Cardiac fibroblast (primary cell): ENCODE measurements at regions not wholly inside any gene's neighbourhood (a gene's known extent, or its start where the extent isn't known, plus 50 kb on each side); places are given as distances from the start of the nearest gene placed in this dataset.
A peak's percentile ranks its signal among the peaks of the same experiment; 100 is the strongest.

ENCODE experiments used
- DNase-seq, 2 donors: peaks; one replicate each; pipeline versions ENCODE4 v3.0.0 to v3.0.0-alpha.2; 2010; ENCODE audit warnings: low read depth in 2 of 2
- H3K4me3 ChIP-seq, 2 donors: replicated peaks in 1 of 2; 1 replicate in 1 of 2; 2 replicates in 1 of 2; pipeline ENCODE4 v1.5.1; 2011; ENCODE audit warnings: low read depth in 2 of 2, low read length in 2 of 2, mild to moderate bottlenecking in 2 of 2, moderate library complexity in 1 of 2
- CTCF ChIP-seq: IDR thresholded peaks from one replicate; pipeline ENCODE4 v1.5.1; 2011; ENCODE audit warnings: low read depth, mild to moderate bottlenecking, low read length, inconsistent platforms

DNA sequence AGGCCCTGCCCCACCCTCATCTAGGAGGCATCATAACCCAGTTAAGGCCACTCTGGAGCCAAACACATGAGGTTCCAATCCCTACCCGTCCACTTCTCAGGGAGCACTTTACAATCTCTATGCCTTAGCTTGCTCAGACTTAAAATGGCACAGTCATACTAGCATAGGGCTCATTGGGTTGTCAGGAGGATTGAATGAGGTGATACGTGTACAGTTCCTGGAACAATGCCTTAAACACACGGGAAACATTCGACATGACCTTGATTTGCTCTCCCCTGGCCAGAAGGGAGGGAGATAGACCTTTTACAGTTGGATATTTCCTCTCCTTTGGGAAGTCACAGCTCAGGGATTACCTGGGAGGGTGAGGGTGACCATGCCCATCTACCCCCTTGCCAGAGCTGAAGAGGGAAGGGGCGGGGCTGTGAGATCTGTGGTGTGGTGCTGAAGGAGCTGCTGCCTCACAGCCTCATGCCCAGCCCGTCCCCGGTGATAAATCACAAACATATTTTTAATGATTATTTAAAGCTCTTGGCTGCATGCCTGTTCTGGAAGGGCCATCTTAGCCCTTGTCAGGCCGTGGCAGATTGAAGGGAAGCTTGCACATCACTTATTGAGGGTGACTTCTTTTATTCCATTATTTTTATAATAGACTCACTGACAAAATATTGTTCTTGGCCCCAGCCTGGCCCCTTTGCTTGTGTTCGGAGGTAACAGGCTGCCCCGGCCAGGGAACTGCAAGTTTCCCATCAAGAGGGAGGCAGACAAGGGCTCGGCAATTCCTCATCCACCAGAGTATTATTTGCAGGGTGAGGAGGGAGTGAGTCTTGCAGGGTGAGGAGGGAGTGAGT, 83.4 kb downstream of the FOXD2 start:
- TF ChIP-seq CTCF, result no peak
- H3K4me3 ChIP-seq, result no peak overlapping the region
- peak in 1 of 2 donors; percentile 44 for DNase-seq

DNA sequence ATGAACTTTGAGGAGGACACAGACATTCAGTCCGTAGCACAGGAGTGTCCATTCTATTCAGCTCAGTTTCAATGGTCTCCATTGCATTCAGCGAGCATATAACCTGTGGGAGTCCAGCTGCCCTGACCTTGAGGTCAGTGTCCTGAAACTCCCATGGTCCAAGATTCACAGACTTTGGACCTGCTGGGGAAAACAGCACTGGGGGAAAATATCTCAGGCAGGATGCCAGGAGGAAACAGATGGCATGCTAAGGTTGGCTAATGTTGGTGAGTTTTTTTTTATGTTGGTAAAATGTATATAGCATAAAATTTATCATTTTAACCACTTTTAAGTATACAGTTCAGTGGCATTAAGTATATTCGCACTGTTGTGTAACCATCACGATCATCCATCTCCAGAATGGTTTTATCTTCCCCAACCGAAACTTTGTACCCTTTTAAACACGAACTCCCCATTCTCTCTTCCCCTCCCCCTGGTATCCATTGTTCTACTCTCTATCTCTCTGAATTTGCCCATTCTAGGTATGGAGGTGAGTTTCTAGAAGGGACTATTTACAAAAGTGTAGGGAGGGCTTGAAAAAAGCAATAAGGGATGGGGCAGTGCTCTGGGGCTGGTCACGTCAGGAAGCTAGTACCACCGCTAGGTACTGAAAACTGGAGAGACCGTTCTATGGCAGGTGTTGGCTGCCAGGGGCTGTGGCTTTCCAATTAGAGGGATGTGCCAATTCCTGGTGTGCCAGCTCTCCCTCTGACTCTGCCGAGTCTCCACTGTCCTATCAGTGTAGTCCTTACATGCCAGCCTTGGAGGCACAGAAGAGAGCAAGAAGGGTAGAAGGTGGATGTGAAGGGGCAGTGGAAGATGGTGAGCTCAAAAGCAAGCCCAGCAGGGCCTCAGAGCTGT, 85.3 kb downstream of the FOXD2 start:
- no peak overlapping the region for H3K4me3 ChIP-seq
- no peak for DNase-seq
- TF ChIP-seq CTCF, result no peak

DNA sequence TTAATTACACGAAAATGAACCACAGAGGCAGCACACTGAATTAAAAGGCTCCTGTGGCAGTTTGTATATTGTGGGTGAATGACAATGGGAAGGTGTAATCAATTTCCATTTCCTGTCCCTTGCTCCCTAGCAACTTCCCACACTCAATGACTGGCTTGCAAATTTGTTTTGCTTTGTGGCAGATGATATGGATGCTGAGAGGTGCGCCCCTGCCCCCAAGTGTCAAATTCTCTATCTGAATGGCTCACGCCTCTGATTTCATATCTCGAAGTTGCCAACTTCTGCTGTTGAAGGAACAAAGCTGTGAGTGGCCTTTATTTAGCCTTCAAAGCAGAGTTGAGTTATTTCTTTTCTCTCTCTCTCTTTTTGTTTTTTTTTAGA, 86.0 kb downstream of the FOXD2 start:
- TF ChIP-seq CTCF, result no peak
- no peak overlapping the region for H3K4me3 ChIP-seq
- no peak for DNase-seq

- no peak overlapping the region for H3K4me3 ChIP-seq
- no peak for DNase-seq
- no peak for TF ChIP-seq CTCF
Measured at GRCh38 chr1:47524272-47524671, 86.4 kb downstream of the FOXD2 start.

- peak; percentile 25 for TF ChIP-seq CTCF
- H3K4me3 ChIP-seq, result no peak overlapping the region
- DNase-seq, result peak in 1 of 2 donors; percentile 20
Measured at GRCh38 chr1:47527653-47528272, 89.9 kb downstream of the FOXD2 start.

DNA sequence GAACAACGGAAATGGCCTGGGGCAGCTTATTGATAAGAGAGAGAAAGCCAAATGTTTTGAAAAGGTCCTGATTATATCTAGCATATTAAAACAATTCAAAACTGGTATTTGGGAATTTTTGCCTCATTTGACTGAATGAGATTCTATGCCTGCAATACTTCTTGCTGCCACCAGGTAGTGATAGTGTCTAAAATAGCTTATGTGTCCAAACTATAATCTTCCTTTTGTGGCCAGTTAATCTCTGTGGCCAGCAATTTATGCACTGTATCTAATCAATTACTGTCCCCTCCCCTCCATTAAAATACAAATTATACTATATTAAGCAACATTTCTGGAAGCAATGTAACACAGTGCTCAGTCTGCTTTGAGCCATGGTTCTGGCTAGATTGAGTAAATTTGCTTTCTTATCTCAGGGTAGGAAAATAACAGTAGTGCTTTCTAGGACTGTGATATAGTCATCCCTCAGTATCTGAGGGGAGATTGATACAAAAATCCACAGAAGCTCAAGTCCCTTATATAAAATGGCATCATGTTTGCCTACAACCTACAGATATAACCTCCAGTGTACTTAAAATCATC, 91.8 kb downstream of the FOXD2 start:
- no peak overlapping the region for H3K4me3 ChIP-seq
- no peak for DNase-seq
- peak; percentile 36 for TF ChIP-seq CTCF
